NCI-H524 (cell line): ENCODE measurements at regions not wholly inside any gene's neighbourhood (a gene's known extent, or its start where the extent isn't known, plus 50 kb on each side); places are given as distances from the start of the nearest gene placed in this dataset.

Experiments used
- DNase-seq, 2 experiments: peaks; one replicate each; lab custom pipeline; 2025; lab: John Stamatoyannopoulos, UW

GRCh38 chr5:23367874-23368273 is 139.5 kb upstream of the PRDM9 start:
- no peak for DNase-seq

GRCh38 chr5:23353286-23353685 is 154.1 kb upstream of the PRDM9 start:
- DNase-seq = no peak

GRCh38 chr5:23352446-23352845 is 155.0 kb upstream of the PRDM9 start:
- peak; percentile 38 to 56 for DNase-seq

- DNase-seq = no peak
These were observed 164.3 kb upstream of the PRDM9 start for GRCh38 chr5:23343121-23343520.

- peak; percentile 54 to 63 for DNase-seq
These were observed 174.7 kb upstream of the PRDM9 start for GRCh38 chr5:23332650-23333251.

GRCh38 chr5:23330726-23331125 is 176.7 kb upstream of the PRDM9 start:
- no peak for DNase-seq

GRCh38 chr5:23319901-23320300 is 187.5 kb upstream of the PRDM9 start:
- DNase-seq = no peak

DNA sequence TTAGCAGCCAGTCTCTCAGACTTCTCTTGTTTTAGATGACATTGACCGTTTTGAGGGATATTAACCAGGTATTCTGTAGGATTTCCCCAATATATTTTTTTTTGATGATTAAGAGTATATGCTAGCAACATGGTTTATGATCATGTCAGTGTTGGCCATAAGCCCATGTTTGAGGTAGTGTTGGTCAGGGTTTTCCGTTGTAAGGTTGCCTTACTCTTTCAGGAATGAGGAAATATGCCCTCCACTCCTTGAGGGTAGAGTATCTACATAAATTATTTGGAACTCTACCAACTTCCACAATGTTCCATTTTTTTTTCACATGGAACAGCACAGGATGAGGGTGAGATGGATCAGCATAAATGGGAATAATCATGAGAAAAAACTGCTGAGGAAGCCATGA is 188.4 kb upstream of the PRDM9 start:
- no peak for DNase-seq

- DNase-seq = no peak
These were observed 189.2 kb upstream of the PRDM9 start for GRCh38 chr5:23318166-23318565.

GRCh38 chr5:23316060-23316591 is 191.3 kb upstream of the PRDM9 start:
- DNase-seq = no peak

- no peak for DNase-seq
These were observed 192.6 kb upstream of the PRDM9 start for GRCh38 chr5:23314827-23315226.

DNA sequence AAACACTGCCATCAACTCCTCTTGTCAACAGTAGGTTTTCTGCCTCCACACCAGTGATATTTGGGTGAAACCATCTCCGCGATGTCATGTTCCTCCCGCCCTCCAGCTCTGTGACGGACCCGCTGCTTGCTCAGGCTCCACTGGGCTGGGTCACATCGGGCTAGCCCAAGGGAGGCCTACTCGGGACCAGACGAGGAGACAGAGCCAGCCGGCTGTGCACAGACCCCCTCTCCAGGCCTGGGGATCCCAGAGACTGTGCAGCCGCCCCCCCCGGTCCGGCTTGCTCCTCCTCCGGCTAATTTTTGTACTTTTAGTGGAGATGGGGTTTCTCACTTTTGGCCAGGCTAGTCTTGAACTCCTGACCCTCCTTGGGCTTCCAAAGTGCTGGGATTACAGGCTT is 202.4 kb upstream of the PRDM9 start:
- DNase-seq = no peak

- no peak for DNase-seq
These were observed 203.6 kb upstream of the PRDM9 start for GRCh38 chr5:23303836-23304235.

DNA sequence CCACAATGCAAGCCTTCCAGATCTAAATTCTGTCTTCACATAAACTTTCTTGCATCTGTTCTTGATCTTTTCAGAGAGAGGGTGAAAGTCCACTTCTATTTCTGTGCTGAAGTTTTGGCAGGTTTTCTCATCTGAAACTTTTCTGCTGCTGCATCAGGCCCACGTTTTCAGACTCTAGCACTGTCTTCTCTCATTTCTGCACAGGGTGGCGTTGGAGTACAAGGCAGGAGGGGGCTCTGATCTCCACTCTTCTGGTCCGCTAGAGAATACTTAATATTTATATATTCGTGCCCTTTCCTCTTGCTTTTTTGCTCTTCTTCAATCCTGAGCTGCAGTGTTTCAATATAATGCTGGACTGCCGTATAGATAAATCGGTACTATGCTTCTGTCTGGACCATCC is 204.0 kb upstream of the PRDM9 start:
- DNase-seq = no peak

GRCh38 chr5:23302438-23302837 is 205.0 kb upstream of the PRDM9 start:
- DNase-seq = no peak

DNA sequence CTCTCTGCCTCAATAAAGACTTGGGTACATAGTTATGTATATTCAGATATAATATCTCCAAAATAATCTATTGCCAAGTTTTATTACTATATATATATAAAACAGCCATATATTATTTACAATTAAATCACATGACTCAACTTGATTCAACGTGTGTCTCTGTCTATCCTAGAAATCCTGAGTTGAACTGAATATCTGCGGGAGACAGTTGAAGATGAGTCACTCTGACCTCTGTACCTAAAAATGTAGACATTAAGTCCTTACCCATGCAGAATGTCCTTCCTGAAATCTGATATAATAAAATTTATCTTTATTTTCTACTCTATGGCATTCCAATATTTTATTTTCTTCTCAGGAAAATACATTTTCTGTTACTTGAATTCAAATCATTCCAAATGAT is 218.2 kb upstream of the PRDM9 start:
- no peak for DNase-seq

DNA sequence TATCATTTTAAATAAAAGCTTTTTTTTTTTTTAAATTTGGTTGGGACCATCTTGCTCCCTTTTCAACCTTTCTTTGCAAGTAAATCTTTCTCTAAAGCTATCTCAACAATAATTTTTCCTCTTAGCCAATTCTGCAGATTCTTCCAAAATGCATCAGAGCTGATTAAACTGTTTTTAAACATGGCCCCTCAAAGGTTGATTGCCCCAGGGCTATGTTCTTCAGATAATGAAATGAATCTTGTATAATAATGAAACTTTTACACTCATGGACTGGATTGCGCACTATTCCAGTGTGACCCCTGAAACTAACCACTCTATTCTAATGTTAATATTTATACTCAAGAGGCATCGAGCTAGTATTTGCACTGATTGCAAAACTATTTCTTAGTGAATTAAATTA is 222.8 kb upstream of the PRDM9 start:
- DNase-seq = no peak

DNA sequence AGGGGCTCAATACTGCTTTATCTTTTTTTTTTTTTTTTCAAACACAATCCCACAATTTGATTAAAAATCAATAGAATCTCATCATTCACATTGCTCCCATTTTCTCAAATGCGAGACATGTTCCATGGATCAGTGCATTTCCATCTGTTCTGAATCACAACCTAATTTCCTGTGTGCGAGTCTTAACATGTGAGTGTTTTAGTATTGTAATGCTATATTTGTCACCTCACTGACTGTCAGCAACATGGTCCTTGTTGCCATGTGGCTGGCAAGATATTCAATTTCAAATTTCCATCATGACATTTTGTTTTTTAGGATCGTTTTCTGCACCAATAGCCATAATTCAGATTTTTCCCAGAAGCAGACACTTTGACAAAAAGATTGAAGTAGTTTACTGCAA is 233.2 kb upstream of the PRDM9 start:
- no peak for DNase-seq

GRCh38 chr5:23269981-23270380 is 237.4 kb upstream of the PRDM9 start:
- DNase-seq = no peak

GRCh38 chr5:23268136-23268535 is 239.3 kb upstream of the PRDM9 start:
- no peak for DNase-seq

DNA sequence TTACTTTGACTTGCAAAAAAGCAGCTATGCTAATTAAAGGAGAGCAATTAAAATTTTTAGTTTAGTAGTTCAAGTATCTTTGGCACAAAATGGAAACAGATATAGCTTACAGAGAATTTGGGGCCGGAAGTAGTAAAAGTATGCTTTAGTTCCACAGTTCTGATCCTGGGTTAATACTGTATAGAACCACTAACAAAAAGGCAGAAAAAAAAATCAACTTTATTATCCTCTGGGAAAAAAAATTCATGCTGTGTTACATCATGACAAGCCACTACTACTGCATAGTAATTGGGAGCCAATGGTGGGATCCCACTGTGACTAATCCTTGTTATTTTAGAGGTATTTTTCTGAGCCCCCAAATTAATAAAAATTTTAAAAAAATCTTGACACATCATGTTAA is 246.8 kb upstream of the PRDM9 start:
- no peak for DNase-seq

DNA sequence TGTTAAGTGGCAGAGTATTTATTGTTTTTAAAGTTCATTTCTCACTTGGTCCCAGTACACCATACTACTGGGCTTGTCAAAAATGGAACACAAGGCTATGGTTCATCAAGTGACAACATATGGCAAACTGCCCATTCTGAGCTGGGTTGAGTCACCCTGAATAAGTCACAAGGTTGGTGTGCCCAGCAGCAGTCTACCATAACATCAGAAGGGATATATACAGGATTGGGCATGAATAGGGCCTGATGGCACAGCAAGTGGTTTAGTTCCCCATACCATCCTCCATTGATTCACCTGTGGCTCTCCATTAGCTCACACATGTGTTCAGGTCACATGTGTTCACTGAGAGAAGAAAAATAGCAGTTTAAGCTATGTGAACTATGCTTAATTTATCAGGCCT is 249.8 kb upstream of the PRDM9 start:
- DNase-seq = no peak

DNA sequence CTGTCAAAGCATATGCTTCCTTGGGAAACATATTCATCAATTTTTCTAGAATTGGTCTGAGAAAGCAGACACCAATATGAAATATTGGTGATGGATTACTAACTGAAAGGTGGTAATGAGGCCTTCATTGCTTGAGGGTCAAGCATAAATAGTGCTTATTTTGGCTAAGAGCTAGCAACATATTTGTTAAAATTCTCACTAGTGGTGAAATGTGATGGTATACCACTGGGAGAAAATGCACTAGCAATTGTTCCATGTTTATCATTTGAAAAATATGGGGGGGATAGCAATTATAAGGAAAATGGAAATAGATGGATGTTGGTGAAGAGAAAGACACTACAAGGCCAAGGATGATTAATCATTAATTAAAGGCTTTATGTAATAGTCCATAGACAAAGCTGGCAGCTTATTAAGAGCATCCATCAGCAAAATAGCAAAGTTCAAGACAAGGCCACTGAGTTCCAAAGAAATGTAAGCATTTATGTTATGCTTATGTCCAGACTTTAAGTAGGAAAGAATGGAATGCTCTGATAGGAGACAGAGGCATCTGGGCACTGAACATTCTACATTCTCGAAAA is 253.7 kb upstream of the PRDM9 start:
- no peak for DNase-seq

DNA sequence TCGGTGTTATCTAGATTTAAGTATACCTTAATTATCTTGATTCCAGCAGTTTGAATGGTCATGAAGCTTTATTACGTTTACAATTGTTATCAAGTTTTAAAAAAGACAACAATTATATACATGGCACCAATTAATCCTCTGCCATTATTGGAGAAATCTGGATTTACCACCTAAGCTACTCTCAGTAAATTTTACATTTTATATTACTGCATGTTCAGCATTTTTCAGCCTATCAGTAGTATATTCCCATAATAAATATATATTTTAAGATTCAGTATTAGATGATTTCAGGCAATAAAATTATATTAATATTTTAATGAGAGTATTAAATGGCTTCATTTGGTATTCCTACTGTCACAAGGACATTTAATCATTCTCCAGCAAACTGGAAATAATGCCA is 264.5 kb upstream of the PRDM9 start:
- no peak for DNase-seq
